ENCODE measurements at regions not wholly inside any gene's neighbourhood (a gene's known extent, or its start where the extent isn't known, plus 50 kb on each side); places are given as distances from the start of the nearest gene placed in this dataset.

GRCh38 chr3:6074952-6075351 is 786.0 kb upstream of the GRM7 start:
- TF ChIP-seq CTCF (IDR thresholded peaks at IDR 0.05) (no peak), POLR2A (IDR thresholded peaks at IDR 0.05) (no peak), POLR2AphosphoS5 (IDR thresholded peaks at IDR 0.05) (no peak), EP300 (IDR thresholded peaks at IDR 0.05) (no peak)
